Endothelial cell of umbilical vein (primary cell): ENCODE measurements at regions not wholly inside any gene's neighbourhood (a gene's known extent, or its start where the extent isn't known, plus 50 kb on each side); places are given as distances from the start of the nearest gene placed in this dataset.

Experiments
- BruUV-seq: library from RNA; stranded (reverse); fragments of 400-500 nt; replicated peaks from 2 replicates; lab custom pipeline; 2021; lab: Mats Ljungman, UMichigan
- CTCF ChIA-PET: fragments of 300-600, 350-600 bp; sonication (Branson Sonifier 250); formaldehyde crosslinking; loops from one replicate; lab custom pipeline; 2021; ENCODE audit warnings: antibody characterized with exemption, inconsistent platforms; lab: Charles Lee
- POLR2A ChIA-PET: fragments of 300-600, 350-600 bp; sonication (Branson Sonifier 250); formaldehyde crosslinking; loops from one replicate; lab custom pipeline; 2021; ENCODE audit warnings: antibody characterized with exemption, inconsistent platforms; lab: Charles Lee
- DNase-seq: peaks from one replicate; pipeline ENCODE4 v3.0.0-alpha.2; 2011; ENCODE audit warnings: low read depth, low spot score
- FAIRE-seq: peaks from 2 replicates; lab custom pipeline; 2011; peaks lifted over from hg19 to GRCh38; lab: Jason Lieb, UNC
- H2AFZ ChIP-seq: 2 replicates; pipeline ENCODE4 v1.6.0; 2012; ENCODE audit warnings: low read depth, low read length, control low read depth, inconsistent platforms
- H3K27ac ChIP-seq: 2 replicates; pipeline ENCODE4 v1.5.1; 2011; ENCODE audit warnings: low read depth, mild to moderate bottlenecking, control low read depth, low read length, moderate library complexity; ENCODE audit not compliant: insufficient read depth
- H3K27me3 ChIP-seq, 2 experiments: 2 replicates each; pipeline versions ENCODE4 v1.6.0 to v1.6.1; 2011; ENCODE audit warnings: low read length in 2 of 2, mixed read lengths in 1 of 2; ENCODE audit not compliant: control insufficient read depth in 2 of 2, insufficient read depth in 2 of 2
- H3K36me3 ChIP-seq, 2 experiments: 2 replicates in 1 of 2; 3 replicates in 1 of 2; pipeline ENCODE4 v1.5.1; 2011; ENCODE audit warnings: low read length in 2 of 2, mild to moderate bottlenecking in 1 of 2, moderate library complexity in 1 of 2; ENCODE audit not compliant: control insufficient read depth in 2 of 2, insufficient read depth in 2 of 2; ENCODE audit errors: extremely low read depth in 1 of 2
- H3K4me1 ChIP-seq: 3 replicates; pipeline ENCODE4 v1.5.1; 2011; ENCODE audit warnings: mild to moderate bottlenecking, low read length; ENCODE audit not compliant: control insufficient read depth, insufficient read depth; ENCODE audit errors: extremely low read depth
- H3K4me2 ChIP-seq: 2 replicates; pipeline ENCODE4 v1.6.1; 2011; ENCODE audit warnings: low read length, control low read depth, mixed read lengths; ENCODE audit not compliant: insufficient read depth
- H3K4me3 ChIP-seq, 3 experiments: fragments of 200-600 bp in 1 of 3; sonication (generic), shearing (Covaris generic) in 1 of 3; replicated peaks in 1 of 3; 2 replicates each; pipeline ENCODE4 v1.5.1; 2011 to 2016; ENCODE audit warnings: control low read depth in 3 of 3, low read length in 3 of 3, mild to moderate bottlenecking in 2 of 3, inconsistent platforms in 1 of 3, low read depth in 1 of 3, moderate library complexity in 1 of 3; ENCODE audit not compliant: insufficient read depth in 1 of 3
- H3K79me2 ChIP-seq: 2 replicates; pipeline ENCODE4 v1.6.0; 2012; ENCODE audit warnings: low read length, inconsistent platforms; ENCODE audit not compliant: control insufficient read depth, insufficient read depth
- H3K9ac ChIP-seq: replicated peaks from 2 replicates; pipeline ENCODE3; 2011; ENCODE audit warnings: low read length, control low read depth; ENCODE audit not compliant: insufficient read depth; ENCODE audit errors: extremely low read depth
- H3K9me1 ChIP-seq: replicated peaks from 3 replicates; pipeline ENCODE4 v1.6.0; 2011; ENCODE audit warnings: mild to moderate bottlenecking, low read length; ENCODE audit not compliant: control insufficient read depth, insufficient read depth; ENCODE audit errors: extremely low read depth
- H3K9me3 ChIP-seq: replicated peaks from 2 replicates; pipeline ENCODE4 v1.5.1; 2012; ENCODE audit warnings: low read length, inconsistent platforms; ENCODE audit not compliant: control insufficient read depth, insufficient read depth
- H4K20me1 ChIP-seq: replicated peaks from 2 replicates; pipeline ENCODE3; 2011; ENCODE audit warnings: mild to moderate bottlenecking, low read length; ENCODE audit not compliant: control insufficient read depth, insufficient read depth; ENCODE audit errors: extremely low read depth
- CTCF ChIP-seq, 2 donors: IDR thresholded peaks; 1 replicate in 1 of 2; 2 replicates in 1 of 2; pipeline ENCODE4 v1.5.1; 2011; ENCODE audit warnings: low read length in 2 of 2, mild to moderate bottlenecking in 2 of 2, moderate library complexity in 2 of 2, control low read depth in 1 of 2, inconsistent platforms in 1 of 2, low read depth in 1 of 2; ENCODE audit not compliant: insufficient read depth in 1 of 2; ENCODE audit errors: extremely low read depth in 1 of 2
- EZH2 ChIP-seq: IDR thresholded peaks from 2 replicates; pipeline ENCODE4 v1.6.1; 2012; ENCODE audit warnings: borderline replicate concordance, low read depth, mild to moderate bottlenecking, moderate library complexity, low read length, inconsistent platforms; ENCODE audit not compliant: severe bottlenecking
- FOS ChIP-seq: IDR thresholded peaks from 2 replicates; pipeline ENCODE4 v1.6.1; 2011; ENCODE audit warnings: mild to moderate bottlenecking, low read length, moderate library complexity, borderline replicate concordance; ENCODE audit not compliant: insufficient read depth
- GATA2 ChIP-seq: IDR thresholded peaks from 2 replicates; pipeline ENCODE4 v1.7.0; 2011; ENCODE audit warnings: low read depth, mild to moderate bottlenecking, moderate library complexity, mixed read lengths, low read length; ENCODE audit not compliant: insufficient read length, insufficient read depth
- JUN ChIP-seq: IDR thresholded peaks from 2 replicates; pipeline ENCODE4 v1.6.1; 2011; ENCODE audit warnings: borderline replicate concordance, low read depth; ENCODE audit not compliant: insufficient read length, insufficient read depth
- MAX ChIP-seq: IDR thresholded peaks from 2 replicates; pipeline ENCODE4 v1.6.1; 2011; ENCODE audit not compliant: insufficient read depth, insufficient read length
- MYC ChIP-seq: IDR thresholded peaks from one replicate; pipeline ENCODE4 v1.6.1; 2011; ENCODE audit warnings: mild to moderate bottlenecking, low read depth, low read length
- POLR2A ChIP-seq: IDR thresholded peaks from 2 replicates; pipeline ENCODE4 v1.6.1; 2012; ENCODE audit warnings: low read depth, mild to moderate bottlenecking, control low read depth, low read length
- POLR2AphosphoS5 ChIP-seq: IDR thresholded peaks from 2 replicates; pipeline ENCODE4 v1.6.1; 2012; ENCODE audit warnings: low read depth, mild to moderate bottlenecking, control low read depth, low read length, moderate library complexity; ENCODE audit not compliant: insufficient read depth
- dilution Hi-C: fragments of 300-500 bp; cut with MboI; formaldehyde crosslinking; loops from one replicate; pipeline ENCODE4 v1.15.0; 2019; ENCODE audit warnings: low sequenced_read_pairs; ENCODE audit not compliant: extremely low pct_ligation_motif_present
- intact Hi-C: fragments of 100-400 bp; cut with micrococcal nuclease; formaldehyde crosslinking; loops from one replicate; pipeline ENCODE4 v1.10.0; 2022

- Histone ChIP-seq H3K4me2 (no peak overlapping the region), H3K79me2 (no peaks in the 10 kb centered on the region), H4K20me1 (no peaks in the 10 kb centered on the region), H3K9me3 (no peaks in the 10 kb centered on the region), H2AFZ (no peak overlapping the region), H3K9ac (no peak overlapping the region), H3K27me3 (no peaks in the 10 kb centered on the region), H3K4me3 (no peak overlapping the region), H3K9me1 (no peaks in the 10 kb centered on the region), H3K36me3 (no peaks in the 10 kb centered on the region), H3K4me1 (peaks cover 41% of the 10 kb centered on the region), H3K27ac (no peak overlapping the region)
- BruUV-seq: no TSS peak
- CTCF ChIA-PET: no interaction called here
- TF ChIP-seq CTCF (IDR thresholded peaks at IDR 0.05; ENCODE audit: extremely low read depth in 1 of 2, insufficient read depth in 1 of 2, low read depth in 1 of 2, low read length in 2 of 2): no peak
- no peak for TF ChIP-seq MAX
- TF ChIP-seq POLR2AphosphoS5: no peak
- TF ChIP-seq JUN: no peak
- TF ChIP-seq EZH2: no peak
- no peak for TF ChIP-seq MYC
- no peak for TF ChIP-seq POLR2A
- TF ChIP-seq GATA2: no peak
- no peak for TF ChIP-seq FOS
- intact Hi-C loops (no loop called here), dilution Hi-C loops (no loop called here)
- FAIRE-seq (no peak), DNase-seq (no peak)
- POLR2A ChIA-PET: no interaction called here
These were observed 273.5 kb upstream of the HS3ST1 start for GRCh38 chr4:11701966-11702725.
